ENCODE measurements at regions not wholly inside any gene's neighbourhood (a gene's known extent, or its start where the extent isn't known, plus 50 kb on each side); places are given as distances from the start of the nearest gene placed in this dataset.

- TF ChIP-seq POLR2A (IDR thresholded peaks at IDR 0.05; ENCODE audit: low read depth, low read length) (no peak), POLR2AphosphoS5 (IDR thresholded peaks at IDR 0.05; ENCODE audit: low read depth, low read length) (no peak), TAF1 (IDR thresholded peaks at IDR 0.05; ENCODE audit: borderline replicate concordance, low read depth, low read length) (no peak)
Observed at GRCh38 chr4:52374877-52375276, 284.2 kb downstream of the USP46 start.
